ENCODE measurements at regions not wholly inside any gene's neighbourhood (a gene's known extent, or its start where the extent isn't known, plus 50 kb on each side); places are given as distances from the start of the nearest gene placed in this dataset.

- TF ChIP-seq EP300 (IDR thresholded peaks at IDR 0.05) (no peak), CTCF (IDR thresholded peaks at IDR 0.05) (no peak), POLR2AphosphoS5 (IDR thresholded peaks at IDR 0.05) (no peak), POLR2A (IDR thresholded peaks at IDR 0.05) (no peak)
Observed at GRCh38 chr16:63933841-63934240, 1188.0 kb downstream of the CDH11 start.
